HL-60 (cell line): ENCODE measurements at regions not wholly inside any gene's neighbourhood (a gene's known extent, or its start where the extent isn't known, plus 50 kb on each side); places are given as distances from the start of the nearest gene placed in this dataset.

ENCODE experiments used
- CTCF ChIP-seq: IDR thresholded peaks from one replicate; pipeline ENCODE4 v1.5.1; 2011; ENCODE audit warnings: low read length, control low read depth, inconsistent platforms; ENCODE audit not compliant: insufficient read depth
- POLR2AphosphoS5 ChIP-seq: IDR thresholded peaks from 2 replicates; pipeline ENCODE4 v1.6.1; 2012; ENCODE audit warnings: low read depth
- SPI1 ChIP-seq: IDR thresholded peaks from 2 replicates; pipeline ENCODE4 v1.6.1; 2012; ENCODE audit warnings: low read depth, mild to moderate bottlenecking, borderline replicate concordance
- TF ChIP-seq, protein P1 (sequence below): IDR thresholded peaks from 2 replicates; pipeline ENCODE4 v1.6.1; 2012; ENCODE audit warnings: low read depth; ENCODE audit not compliant: insufficient replicate concordance

DNA sequence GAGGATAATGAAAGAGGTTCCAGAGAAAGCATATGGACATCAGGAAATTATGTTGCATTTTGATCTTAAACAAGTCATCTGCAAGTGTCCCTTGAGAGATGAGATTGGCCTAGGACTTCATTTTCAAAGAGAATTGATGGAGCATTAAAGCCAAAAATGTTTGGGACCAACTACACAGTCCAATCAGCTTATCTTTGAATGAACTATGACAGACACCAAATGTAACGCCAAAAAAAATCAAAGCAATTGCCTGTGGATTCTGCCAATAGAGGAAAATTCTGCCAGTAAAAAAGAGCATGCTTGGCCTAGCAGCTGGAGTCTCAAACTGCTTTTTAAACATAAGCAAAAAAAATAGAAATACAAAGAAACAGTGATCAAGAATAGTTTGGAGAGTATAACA lies 594.5 kb upstream of the CHAC2 start:
- TF ChIP-seq POLR2AphosphoS5 (no peak), CTCF (no peak), SPI1 (no peak)
- TF ChIP-seq, protein P1, sequence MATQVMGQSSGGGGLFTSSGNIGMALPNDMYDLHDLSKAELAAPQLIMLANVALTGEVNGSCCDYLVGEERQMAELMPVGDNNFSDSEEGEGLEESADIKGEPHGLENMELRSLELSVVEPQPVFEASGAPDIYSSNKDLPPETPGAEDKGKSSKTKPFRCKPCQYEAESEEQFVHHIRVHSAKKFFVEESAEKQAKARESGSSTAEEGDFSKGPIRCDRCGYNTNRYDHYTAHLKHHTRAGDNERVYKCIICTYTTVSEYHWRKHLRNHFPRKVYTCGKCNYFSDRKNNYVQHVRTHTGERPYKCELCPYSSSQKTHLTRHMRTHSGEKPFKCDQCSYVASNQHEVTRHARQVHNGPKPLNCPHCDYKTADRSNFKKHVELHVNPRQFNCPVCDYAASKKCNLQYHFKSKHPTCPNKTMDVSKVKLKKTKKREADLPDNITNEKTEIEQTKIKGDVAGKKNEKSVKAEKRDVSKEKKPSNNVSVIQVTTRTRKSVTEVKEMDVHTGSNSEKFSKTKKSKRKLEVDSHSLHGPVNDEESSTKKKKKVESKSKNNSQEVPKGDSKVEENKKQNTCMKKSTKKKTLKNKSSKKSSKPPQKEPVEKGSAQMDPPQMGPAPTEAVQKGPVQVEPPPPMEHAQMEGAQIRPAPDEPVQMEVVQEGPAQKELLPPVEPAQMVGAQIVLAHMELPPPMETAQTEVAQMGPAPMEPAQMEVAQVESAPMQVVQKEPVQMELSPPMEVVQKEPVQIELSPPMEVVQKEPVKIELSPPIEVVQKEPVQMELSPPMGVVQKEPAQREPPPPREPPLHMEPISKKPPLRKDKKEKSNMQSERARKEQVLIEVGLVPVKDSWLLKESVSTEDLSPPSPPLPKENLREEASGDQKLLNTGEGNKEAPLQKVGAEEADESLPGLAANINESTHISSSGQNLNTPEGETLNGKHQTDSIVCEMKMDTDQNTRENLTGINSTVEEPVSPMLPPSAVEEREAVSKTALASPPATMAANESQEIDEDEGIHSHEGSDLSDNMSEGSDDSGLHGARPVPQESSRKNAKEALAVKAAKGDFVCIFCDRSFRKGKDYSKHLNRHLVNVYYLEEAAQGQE = no peak
